NT2/D1 (cell line): ENCODE measurements at regions not wholly inside any gene's neighbourhood (a gene's known extent, or its start where the extent isn't known, plus 50 kb on each side); places are given as distances from the start of the nearest gene placed in this dataset.

ENCODE experiments used
- DNase-seq: peaks from one replicate; pipeline ENCODE4 v3.0.0-alpha.2; 2011; ENCODE audit warnings: low read depth, low spot score
- H3K27me3 ChIP-seq: 2 replicates; pipeline ENCODE4 v1.6.0; 2011; ENCODE audit warnings: mild to moderate bottlenecking; ENCODE audit not compliant: insufficient read length, insufficient read depth
- H3K36me3 ChIP-seq: 2 replicates; pipeline ENCODE4 v1.6.1; 2011; ENCODE audit warnings: mild to moderate bottlenecking, low read length, mixed read lengths; ENCODE audit not compliant: insufficient read depth, insufficient read length
- H3K4me1 ChIP-seq: 2 replicates; pipeline ENCODE4 v1.5.1; 2011; ENCODE audit not compliant: insufficient read depth, insufficient read length
- H3K4me3 ChIP-seq: 2 replicates; pipeline ENCODE4 v1.5.1; 2011; ENCODE audit warnings: low read depth; ENCODE audit not compliant: insufficient read length
- H3K9ac ChIP-seq: 2 replicates; pipeline ENCODE4 v1.6.0; 2011; ENCODE audit warnings: low read depth; ENCODE audit not compliant: insufficient read length
- H3K9me3 ChIP-seq: 2 replicates; pipeline ENCODE4 v1.5.1; 2011; ENCODE audit warnings: mild to moderate bottlenecking, low read length; ENCODE audit not compliant: insufficient read depth
- SUZ12 ChIP-seq: IDR thresholded peaks from 2 replicates; pipeline ENCODE4 v1.6.1; 2011; ENCODE audit not compliant: insufficient read length, insufficient read depth; ENCODE audit errors: extremely low read depth
- YY1 ChIP-seq: IDR thresholded peaks from 2 replicates; pipeline ENCODE4 v1.6.1; 2011; ENCODE audit not compliant: insufficient read length, insufficient read depth
- ZNF274 ChIP-seq: IDR thresholded peaks from 2 replicates; pipeline ENCODE4 v1.6.1; 2011; ENCODE audit warnings: mild to moderate bottlenecking, low read depth, low read length

GRCh38 chr1:77614037-77614436 lies 68.4 kb downstream of the ZZZ3 start:
- TF ChIP-seq ZNF274 (no peak), SUZ12 (no peak), YY1 (no peak)
- Histone ChIP-seq H3K36me3 (peaks cover 5% of the 10 kb centered on the region), H3K27me3 (no peaks in the 10 kb centered on the region), H3K9ac (no peak overlapping the region), H3K4me1 (no peaks in the 10 kb centered on the region), H3K9me3 (peaks cover 19% of the 10 kb centered on the region), H3K4me3 (no peak overlapping the region)
- no peak for DNase-seq
